Mesenteric fat pad (tissue), 1 donor: ENCODE measurements at regions not wholly inside any gene's neighbourhood (a gene's known extent, or its start where the extent isn't known, plus 50 kb on each side); places are given as distances from the start of the nearest gene placed in this dataset.
"Not testable (repeated sequence)": the region's sequence is repeated elsewhere in the genome, so short reads cannot be mapped to it uniquely, and the experiment has no call there.

Experiments used
- DNase-seq: peaks from one replicate; pipeline ENCODE4 v3.0.0-alpha.2; 2020; ENCODE audit warnings: low spot score
- donor health status: DM: yes; HTN: yes; CAD: no.

- DNase-seq: not testable (repeated sequence)
Observed at GRCh38 chr4:49117951-49118350, 131.9 kb downstream of the CWH43 start.

GRCh38 chr4:49118379-49119212 is 132.5 kb downstream of the CWH43 start:
- DNase-seq: not testable (repeated sequence)

GRCh38 chr4:49119345-49119744 is 133.3 kb downstream of the CWH43 start:
- not testable (repeated sequence) for DNase-seq

- DNase-seq: not testable (repeated sequence)
Observed at GRCh38 chr4:49120042-49120779, 134.1 kb downstream of the CWH43 start.

GRCh38 chr4:49120804-49121203 is 134.7 kb downstream of the CWH43 start:
- DNase-seq: not testable (repeated sequence)

- DNase-seq: not testable (repeated sequence)
Observed at GRCh38 chr4:49126443-49126842, 140.4 kb downstream of the CWH43 start.

- DNase-seq: not testable (repeated sequence)
Observed at GRCh38 chr4:49126858-49127257, 140.8 kb downstream of the CWH43 start.

GRCh38 chr4:49129385-49129784 is 143.3 kb downstream of the CWH43 start:
- not testable (repeated sequence) for DNase-seq

GRCh38 chr4:49129870-49130269 is 143.8 kb downstream of the CWH43 start:
- not testable (repeated sequence) for DNase-seq

- not testable (repeated sequence) for DNase-seq
Observed at GRCh38 chr4:49130724-49131123, 144.6 kb downstream of the CWH43 start.

- not testable (repeated sequence) for DNase-seq
Observed at GRCh38 chr4:49137043-49137442, 151.0 kb downstream of the CWH43 start.

- not testable (repeated sequence) for DNase-seq
Observed at GRCh38 chr4:49137961-49138360, 151.9 kb downstream of the CWH43 start.

- DNase-seq: not testable (repeated sequence)
Observed at GRCh38 chr4:49138818-49139217, 152.7 kb downstream of the CWH43 start.

GRCh38 chr4:49139513-49139912 is 153.4 kb downstream of the CWH43 start:
- not testable (repeated sequence) for DNase-seq

GRCh38 chr4:49140351-49140750 is 154.3 kb downstream of the CWH43 start:
- DNase-seq: peak; percentile 94

- not testable (repeated sequence) for DNase-seq
Observed at GRCh38 chr4:49141955-49142354, 155.9 kb downstream of the CWH43 start.

- not testable (repeated sequence) for DNase-seq
Observed at GRCh38 chr4:49147143-49147542, 161.1 kb downstream of the CWH43 start.

GRCh38 chr4:49147596-49147995 is 161.5 kb downstream of the CWH43 start:
- DNase-seq: not testable (repeated sequence)

GRCh38 chr4:49149006-49149975 is 163.2 kb downstream of the CWH43 start:
- not testable (repeated sequence) for DNase-seq

GRCh38 chr4:49150351-49151083 is 164.4 kb downstream of the CWH43 start:
- not testable (repeated sequence) for DNase-seq
